Adrenal gland (tissue), 5 donors: ENCODE measurements at regions not wholly inside any gene's neighbourhood (a gene's known extent, or its start where the extent isn't known, plus 50 kb on each side); places are given as distances from the start of the nearest gene placed in this dataset.

Experiments used
- CTCF ChIP-seq, 6 experiments: fragments of 450-650 bp in 4 of 6; fragments of 200-600 bp in 2 of 6; sonication (generic) in 1 of 6; IDR thresholded peaks; 1 replicate in 5 of 6; 2 replicates in 1 of 6; pipeline versions ENCODE4 v1.5.1 to v1.8.0; 2016 to 2021; ENCODE audit warnings: antibody characterized with exemption in 6 of 6, mild to moderate bottlenecking in 2 of 6, moderate library complexity in 1 of 6
- POLR2A ChIP-seq, 2 donors: fragments of 450-650 bp; IDR thresholded peaks; one replicate each; pipeline ENCODE4 v1.6.1; 2017; ENCODE audit warnings: antibody characterized with exemption in 2 of 2, mild to moderate bottlenecking in 2 of 2, moderate library complexity in 1 of 2
- donor health status: DM: no; HTN: no; CAD: no.

GRCh38 chr14:36465178-36465577 lies 54.9 kb downstream of the NKX2-1 start:
- no peak for TF ChIP-seq CTCF (IDR thresholded peaks at IDR 0.05)
- TF ChIP-seq POLR2A (IDR thresholded peaks at IDR 0.05) = no peak
